Brain microvascular endothelial cell (primary cell): ENCODE measurements at regions not wholly inside any gene's neighbourhood (a gene's known extent, or its start where the extent isn't known, plus 50 kb on each side); places are given as distances from the start of the nearest gene placed in this dataset.
"Not testable (repeated sequence)": the region's sequence is repeated elsewhere in the genome, so short reads cannot be mapped to it uniquely, and the experiment has no call there.

ENCODE experiments used
- DNase-seq: peaks from one replicate; pipeline ENCODE4 v3.0.0-alpha.2; 2020
- H3K27ac ChIP-seq: fragments of 250-450 bp; sonication (Bioruptor Pico); 2 replicates; pipeline ENCODE4 v1.5.1; 2020; ENCODE audit warnings: mild to moderate bottlenecking, moderate library complexity
- H3K27me3 ChIP-seq: fragments of 250-450 bp; sonication (Bioruptor Pico); replicated peaks from 2 replicates; pipeline ENCODE4 v1.5.1; 2020; ENCODE audit warnings: mild to moderate bottlenecking
- H3K36me3 ChIP-seq: fragments of 250-450 bp; sonication (Bioruptor Pico); replicated peaks from 2 replicates; pipeline ENCODE4 v1.5.1; 2020; ENCODE audit warnings: mild to moderate bottlenecking
- H3K4me3 ChIP-seq: 2 replicates; pipeline ENCODE4 v1.5.1; 2011; ENCODE audit warnings: low read depth, mild to moderate bottlenecking, control low read depth, low read length, moderate library complexity
- CTCF ChIP-seq: IDR thresholded peaks from 2 replicates; pipeline ENCODE4 v1.5.1; 2011; ENCODE audit warnings: low read depth, mild to moderate bottlenecking, moderate library complexity, low read length, control low read depth, inconsistent platforms; ENCODE audit errors: missing control alignments
- in situ Hi-C: cut with HindIII; loops from 2 replicates; pipeline ENCODE4 v1.10.0; 2017; ENCODE audit warnings: low sequenced_read_pairs, low pct_ligation_motif_present

- H3K36me3 ChIP-seq: no peaks in the 10 kb centered on the region
- H3K27ac ChIP-seq: no peak overlapping the region
- no peaks in the 10 kb centered on the region for H3K27me3 ChIP-seq
- TF ChIP-seq CTCF: no peak
- in situ Hi-C loops: no loop called here
- H3K4me3 ChIP-seq: no peak overlapping the region
- DNase-seq: no peak
Observed at GRCh38 chr2:124983595-124983994, 958.5 kb downstream of the CNTNAP5 start.

- Histone ChIP-seq H3K4me3 (no peak overlapping the region), H3K27ac (no peak overlapping the region), H3K36me3 (no peaks in the 10 kb centered on the region), H3K27me3 (no peaks in the 10 kb centered on the region)
- no peak for TF ChIP-seq CTCF
- DNase-seq: no peak
- in situ Hi-C loops: no loop called here
Observed at GRCh38 chr2:124985270-124985669, 960.2 kb downstream of the CNTNAP5 start.

GRCh38 chr2:124986136-124986535, 961.0 kb downstream of the CNTNAP5 start:
- no peak for DNase-seq
- TF ChIP-seq CTCF: no peak
- Histone ChIP-seq H3K36me3 (no peaks in the 10 kb centered on the region), H3K4me3 (no peak overlapping the region), H3K27me3 (no peaks in the 10 kb centered on the region), H3K27ac (no peak overlapping the region)
- in situ Hi-C loops: no loop called here

GRCh38 chr2:124986870-124987269, 961.8 kb downstream of the CNTNAP5 start:
- H3K27ac ChIP-seq, DNase-seq, H3K27me3 ChIP-seq, H3K36me3 ChIP-seq, in situ Hi-C loops, H3K4me3 ChIP-seq: not testable (repeated sequence)

GRCh38 chr2:124987436-124987835, 962.3 kb downstream of the CNTNAP5 start:
- H3K27ac ChIP-seq, DNase-seq, H3K36me3 ChIP-seq, H3K4me3 ChIP-seq, H3K27me3 ChIP-seq, in situ Hi-C loops: not testable (repeated sequence)

- TF ChIP-seq CTCF: no peak
- Histone ChIP-seq H3K27me3 (no peaks in the 10 kb centered on the region), H3K4me3 (no peak overlapping the region), H3K27ac (no peak overlapping the region), H3K36me3 (no peaks in the 10 kb centered on the region)
- DNase-seq: no peak
- in situ Hi-C loops: no loop called here
Observed at GRCh38 chr2:124988111-124988510, 963.0 kb downstream of the CNTNAP5 start.

GRCh38 chr2:124988794-124989193, 963.7 kb downstream of the CNTNAP5 start:
- H3K36me3 ChIP-seq: no peaks in the 10 kb centered on the region
- no peak for TF ChIP-seq CTCF
- H3K27me3 ChIP-seq: no peaks in the 10 kb centered on the region
- DNase-seq: no peak
- H3K27ac ChIP-seq: no peak overlapping the region
- in situ Hi-C loops: no loop called here
- H3K4me3 ChIP-seq: no peak overlapping the region
